SU-DHL-6 (cell line): ENCODE measurements at regions not wholly inside any gene's neighbourhood (a gene's known extent, or its start where the extent isn't known, plus 50 kb on each side); places are given as distances from the start of the nearest gene placed in this dataset.

Experiments used
- CTCF ChIP-seq: fragments of 200-600 bp; sonication (generic); IDR thresholded peaks from one replicate; pipeline ENCODE4 v1.5.1; 2017; ENCODE audit warnings: antibody characterized with exemption, mild to moderate bottlenecking, low read length, moderate library complexity; ENCODE audit not compliant: insufficient read depth, poor library complexity, severe bottlenecking
- EZH2phosphoT487 ChIP-seq: fragments of 200-600 bp; sonication (generic), shearing (Covaris generic); conservative IDR thresholded peaks from 2 replicates; pipeline ENCODE4 v1.6.1; 2018; ENCODE audit warnings: mild to moderate bottlenecking, antibody characterized with exemption, low read length, moderate library complexity, mixed read lengths

- TF ChIP-seq CTCF (no peak), EZH2phosphoT487 (no peak)
Measured at GRCh38 chr18:29087616-29088246, 910.8 kb upstream of the CDH2 start.
